ENCODE measurements at regions not wholly inside any gene's neighbourhood (a gene's known extent, or its start where the extent isn't known, plus 50 kb on each side); places are given as distances from the start of the nearest gene placed in this dataset.
A peak's percentile ranks its signal among the peaks of the same experiment; 100 is the strongest.

DNA sequence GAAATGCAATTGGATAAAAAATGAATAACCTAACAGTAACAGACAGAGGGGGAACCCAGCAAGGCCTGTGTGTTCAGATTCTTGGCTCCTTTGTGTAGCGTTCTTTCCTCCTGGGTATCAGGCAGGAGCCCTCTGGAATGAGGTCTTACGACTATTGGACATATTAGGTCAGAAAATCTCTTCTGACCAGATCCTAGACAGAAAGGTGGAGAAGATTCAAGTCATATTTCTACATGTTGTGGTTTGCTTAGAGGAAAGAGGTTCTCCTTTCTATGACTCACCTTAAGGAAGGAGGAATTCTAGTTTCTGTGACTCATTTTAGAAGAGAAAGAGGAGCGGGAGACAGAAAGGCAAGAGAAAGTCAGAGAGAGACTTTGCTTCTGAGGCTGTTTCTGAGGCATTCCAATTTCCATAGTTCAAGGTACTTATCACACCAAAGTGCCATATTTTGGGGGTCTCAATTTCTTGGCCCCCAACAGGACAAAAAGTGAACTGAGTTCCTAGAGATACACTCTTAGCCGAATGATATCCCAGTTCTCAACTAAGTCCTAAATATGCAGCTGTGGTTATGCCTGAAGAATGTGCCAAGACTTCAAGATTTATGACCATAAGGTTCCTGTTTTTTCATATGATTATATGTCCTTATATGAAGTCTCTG is 618.6 kb downstream of the ZEB2 start:
- Histone ChIP-seq H3K27me3 (replicated peaks; ENCODE audit: insufficient read depth) (no peaks in the 10 kb centered on the region), H3K4me3 (peak overlapping the region; percentile 14), H3K27ac (no peak overlapping the region), H3K9me3 (no peaks in the 10 kb centered on the region), H3K36me3 (no peaks in the 10 kb centered on the region), H3K4me1 (ENCODE audit: control insufficient read depth in 1 of 2, low read depth in 2 of 2) (peaks cover 5% of the 10 kb centered on the region in 2 donors)
- TF ChIP-seq, protein P1, sequence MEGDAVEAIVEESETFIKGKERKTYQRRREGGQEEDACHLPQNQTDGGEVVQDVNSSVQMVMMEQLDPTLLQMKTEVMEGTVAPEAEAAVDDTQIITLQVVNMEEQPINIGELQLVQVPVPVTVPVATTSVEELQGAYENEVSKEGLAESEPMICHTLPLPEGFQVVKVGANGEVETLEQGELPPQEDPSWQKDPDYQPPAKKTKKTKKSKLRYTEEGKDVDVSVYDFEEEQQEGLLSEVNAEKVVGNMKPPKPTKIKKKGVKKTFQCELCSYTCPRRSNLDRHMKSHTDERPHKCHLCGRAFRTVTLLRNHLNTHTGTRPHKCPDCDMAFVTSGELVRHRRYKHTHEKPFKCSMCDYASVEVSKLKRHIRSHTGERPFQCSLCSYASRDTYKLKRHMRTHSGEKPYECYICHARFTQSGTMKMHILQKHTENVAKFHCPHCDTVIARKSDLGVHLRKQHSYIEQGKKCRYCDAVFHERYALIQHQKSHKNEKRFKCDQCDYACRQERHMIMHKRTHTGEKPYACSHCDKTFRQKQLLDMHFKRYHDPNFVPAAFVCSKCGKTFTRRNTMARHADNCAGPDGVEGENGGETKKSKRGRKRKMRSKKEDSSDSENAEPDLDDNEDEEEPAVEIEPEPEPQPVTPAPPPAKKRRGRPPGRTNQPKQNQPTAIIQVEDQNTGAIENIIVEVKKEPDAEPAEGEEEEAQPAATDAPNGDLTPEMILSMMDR (IDR thresholded peaks at IDR 0.05), result no peak
- DNase-seq (ENCODE audit: low spot score) (no peak), ATAC-seq (ENCODE audit: insufficient number of reproducible peaks, low FRiP score, low read depth) (no peak)

DNA sequence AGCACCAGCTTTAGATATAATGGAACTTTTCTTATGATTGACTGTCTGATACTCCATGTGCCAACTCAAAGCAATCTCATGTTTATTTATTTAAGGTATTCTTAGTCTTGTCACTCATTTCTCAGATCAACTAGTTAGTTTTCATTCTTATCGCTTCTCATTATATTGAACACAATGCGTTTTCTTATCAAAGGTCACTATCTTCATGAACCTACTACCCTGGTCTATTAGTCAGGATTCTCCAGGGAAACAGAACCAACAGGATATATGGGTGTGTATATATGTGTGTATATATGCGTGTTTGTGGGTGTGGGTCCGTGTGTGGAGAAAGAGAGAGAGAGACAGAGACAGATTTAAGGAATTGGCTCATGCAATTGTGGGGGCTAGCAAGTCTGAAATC is 619.9 kb downstream of the ZEB2 start:
- ATAC-seq (ENCODE audit: insufficient number of reproducible peaks, low FRiP score, low read depth) (no peak), DNase-seq (ENCODE audit: low spot score) (no peak)
- Histone ChIP-seq H3K36me3 (no peaks in the 10 kb centered on the region), H3K27ac (no peak overlapping the region), H3K4me1 (ENCODE audit: control insufficient read depth in 1 of 2, low read depth in 2 of 2) (peaks cover 5% of the 10 kb centered on the region in 2 donors), H3K9me3 (no peaks in the 10 kb centered on the region), H3K27me3 (replicated peaks; ENCODE audit: insufficient read depth) (no peaks in the 10 kb centered on the region), H3K4me3 (no peak overlapping the region)
- TF ChIP-seq, protein P1 (IDR thresholded peaks at IDR 0.05), result no peak

DNA sequence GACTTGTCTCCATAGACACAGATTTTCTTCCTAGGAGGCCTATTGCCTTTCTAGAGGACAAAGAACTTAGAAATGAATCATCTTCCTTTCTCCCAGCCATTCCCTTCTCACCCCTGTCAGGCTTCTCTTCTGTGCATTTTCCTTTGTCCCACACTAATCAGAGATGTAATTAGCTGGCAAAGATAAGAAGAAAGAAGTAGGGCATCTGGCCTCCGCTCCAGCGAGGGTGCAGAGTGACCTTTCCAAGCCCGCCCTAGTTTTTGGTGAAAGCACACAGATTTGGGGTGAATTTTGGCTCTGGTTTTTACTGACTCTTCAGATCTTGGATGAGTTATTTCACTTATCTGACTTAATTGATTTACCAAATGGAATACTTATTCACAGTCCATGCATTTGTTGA is 626.5 kb downstream of the ZEB2 start:
- no peaks in the 10 kb centered on the region for H3K4me1 ChIP-seq (ENCODE audit: control insufficient read depth in 1 of 2, low read depth in 2 of 2)
- no peaks in the 10 kb centered on the region for H3K27me3 ChIP-seq (replicated peaks; ENCODE audit: insufficient read depth)
- no peaks in the 10 kb centered on the region for H3K36me3 ChIP-seq
- H3K4me3 ChIP-seq, result no peak overlapping the region
- no peak for DNase-seq (ENCODE audit: low spot score)
- TF ChIP-seq, protein P1 (IDR thresholded peaks at IDR 0.05), result no peak
- H3K9me3 ChIP-seq, result no peaks in the 10 kb centered on the region
- no peak overlapping the region for H3K27ac ChIP-seq
- ATAC-seq (ENCODE audit: insufficient number of reproducible peaks, low FRiP score, low read depth), result no peak

DNA sequence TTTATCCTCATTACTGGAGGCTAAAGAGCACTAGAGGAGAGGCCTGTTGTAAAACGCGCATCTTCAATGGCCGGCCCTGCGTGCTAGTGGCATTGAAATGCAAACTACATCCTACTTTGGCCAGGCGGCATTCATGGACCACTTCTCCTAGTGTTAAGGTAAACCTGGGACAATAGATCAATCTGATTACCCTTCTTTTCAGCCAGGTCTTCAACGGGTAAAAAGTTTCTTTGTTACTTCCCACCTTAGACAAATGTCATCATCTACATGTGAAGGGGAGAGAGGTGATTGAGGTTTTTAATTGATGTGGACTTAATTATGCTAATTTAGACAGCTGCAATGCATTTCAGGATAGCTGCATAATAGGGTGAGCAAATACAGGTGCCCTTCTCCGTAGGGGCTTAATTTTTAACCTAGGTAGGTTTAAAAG is 628.0 kb downstream of the ZEB2 start:
- TF ChIP-seq, protein P1 (IDR thresholded peaks at IDR 0.05), result no peak
- ATAC-seq (ENCODE audit: insufficient number of reproducible peaks, low FRiP score, low read depth), result no peak
- H3K27me3 ChIP-seq (replicated peaks; ENCODE audit: insufficient read depth), result no peaks in the 10 kb centered on the region
- no peaks in the 10 kb centered on the region for H3K9me3 ChIP-seq
- no peak overlapping the region for H3K27ac ChIP-seq
- H3K4me3 ChIP-seq, result no peak overlapping the region
- no peak for DNase-seq (ENCODE audit: low spot score)
- H3K4me1 ChIP-seq (ENCODE audit: control insufficient read depth in 1 of 2, low read depth in 2 of 2), result no peaks in the 10 kb centered on the region
- H3K36me3 ChIP-seq, result no peaks in the 10 kb centered on the region

DNA sequence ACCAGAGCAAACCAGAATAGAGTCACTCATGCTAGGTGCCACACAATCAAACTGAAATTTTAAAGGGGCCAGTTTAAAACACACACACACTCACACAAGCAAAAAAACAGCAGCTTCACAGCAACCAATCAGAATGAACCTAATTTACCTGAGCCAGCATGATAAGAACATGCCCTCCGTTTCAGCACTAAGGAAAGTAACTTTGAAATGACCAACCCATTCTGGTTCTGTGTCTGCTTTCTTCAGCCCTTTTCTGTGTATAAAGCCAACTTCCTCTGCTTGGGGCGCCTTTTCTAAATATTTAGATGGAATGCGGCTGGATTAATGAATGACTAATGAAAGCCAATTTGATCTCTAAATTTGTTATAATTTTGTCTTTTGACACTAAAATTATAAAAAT is 629.1 kb downstream of the ZEB2 start:
- Histone ChIP-seq H3K27me3 (replicated peaks; ENCODE audit: insufficient read depth) (no peaks in the 10 kb centered on the region), H3K36me3 (no peaks in the 10 kb centered on the region), H3K4me1 (ENCODE audit: control insufficient read depth in 1 of 2, low read depth in 2 of 2) (no peaks in the 10 kb centered on the region), H3K9me3 (no peaks in the 10 kb centered on the region), H3K27ac (no peak overlapping the region), H3K4me3 (no peak overlapping the region)
- ATAC-seq (ENCODE audit: insufficient number of reproducible peaks, low FRiP score, low read depth), result no peak
- DNase-seq (ENCODE audit: low spot score), result no peak
- TF ChIP-seq, protein P1 (IDR thresholded peaks at IDR 0.05), result no peak

All from thoracic aorta (tissue), 2 donors.